IPS DF 4.7 (cell line): ENCODE measurements at regions not wholly inside any gene's neighbourhood (a gene's known extent, or its start where the extent isn't known, plus 50 kb on each side); places are given as distances from the start of the nearest gene placed in this dataset.

ENCODE experiments used
- DNase-seq: peaks from one replicate; pipeline ENCODE4 v3.0.0-alpha.2; 2013; ENCODE audit warnings: low spot score; ENCODE audit errors: extremely low read depth

- DNase-seq, result no peak
Observed at GRCh38 chr2:18426174-18426573, 134.3 kb downstream of the RDH14 start.

GRCh38 chr2:18425210-18425703 is 135.2 kb downstream of the RDH14 start:
- no peak for DNase-seq

- no peak for DNase-seq
Observed at GRCh38 chr2:18423636-18424035, 136.8 kb downstream of the RDH14 start.

- no peak for DNase-seq
Observed at GRCh38 chr2:18422432-18423165, 137.9 kb downstream of the RDH14 start.

GRCh38 chr2:18413676-18414396 is 146.6 kb downstream of the RDH14 start:
- no peak for DNase-seq

DNA sequence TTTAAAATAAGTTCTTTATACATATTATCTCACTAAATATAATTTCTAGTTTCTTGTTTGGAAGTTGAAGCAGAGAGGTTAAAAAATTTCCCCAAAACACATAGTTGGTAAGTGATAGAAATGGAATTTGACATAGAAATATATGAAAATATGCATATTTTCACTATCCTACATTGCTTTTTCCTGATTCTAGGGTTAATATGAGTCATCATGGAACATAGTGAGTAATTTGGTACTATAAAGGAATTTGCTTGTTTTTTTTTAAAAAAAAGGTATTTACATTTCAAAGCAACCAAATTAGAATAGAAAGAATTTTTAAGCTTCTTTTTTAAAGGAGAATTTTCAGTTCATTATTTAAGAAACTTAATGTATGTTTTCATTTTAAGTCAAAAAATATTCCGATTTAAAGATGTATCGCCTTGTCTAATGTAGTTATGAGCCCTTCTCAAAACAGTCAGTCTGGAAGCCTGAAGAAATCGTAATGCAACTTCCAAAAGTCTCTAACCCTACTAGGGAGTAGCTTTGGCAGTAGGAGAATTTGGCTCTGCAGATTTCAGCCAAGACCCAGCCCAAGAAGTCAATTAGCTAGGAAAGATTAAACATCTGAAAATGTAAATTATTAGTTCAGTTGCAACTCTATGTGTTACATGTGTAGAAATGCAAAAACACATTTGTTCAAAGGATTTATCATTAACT is 147.3 kb downstream of the RDH14 start:
- no peak for DNase-seq

GRCh38 chr2:18411626-18412025 is 148.8 kb downstream of the RDH14 start:
- DNase-seq, result no peak

DNA sequence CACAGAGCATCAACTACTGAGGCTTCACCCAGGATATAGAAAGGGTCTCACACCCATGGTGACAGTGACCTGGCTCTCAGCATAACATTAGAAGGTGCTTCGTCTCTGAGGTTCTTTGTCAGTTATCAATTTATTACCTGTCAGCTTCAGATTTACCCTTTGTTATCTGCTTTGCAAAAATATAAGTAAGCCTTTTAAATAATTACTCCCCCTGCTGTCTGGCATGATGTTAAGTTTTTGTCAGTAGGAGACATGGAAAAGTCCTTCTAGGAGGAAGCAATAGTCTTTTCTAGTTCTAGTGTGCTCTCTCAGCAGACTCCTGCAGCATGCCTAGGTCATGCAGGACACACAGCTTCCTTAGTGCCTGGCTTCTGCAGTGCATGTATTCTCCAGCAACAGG is 149.9 kb downstream of the RDH14 start:
- no peak for DNase-seq

- DNase-seq, result no peak
Observed at GRCh38 chr2:18408638-18409037, 151.8 kb downstream of the RDH14 start.

GRCh38 chr2:18406219-18406618 is 154.2 kb downstream of the RDH14 start:
- DNase-seq, result no peak

DNA sequence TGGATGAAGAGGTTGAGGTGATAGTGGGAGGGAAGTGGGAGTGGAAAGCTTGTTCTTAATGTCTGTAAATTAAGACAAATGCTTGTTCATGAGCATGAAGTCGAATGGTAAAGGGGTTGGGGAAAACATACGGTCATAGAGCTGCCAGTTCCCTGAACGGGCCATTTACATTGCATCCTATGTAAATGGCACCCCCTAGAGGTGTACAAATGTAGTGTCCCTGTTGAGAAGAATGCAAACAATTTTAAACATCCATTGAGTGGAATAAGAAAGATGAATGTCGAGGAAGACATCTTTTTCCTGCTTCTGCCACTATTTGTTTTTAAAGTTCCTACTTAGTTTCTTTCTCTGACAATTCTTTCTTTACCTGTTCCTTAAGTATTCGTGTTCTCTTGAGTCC is 155.7 kb downstream of the RDH14 start:
- DNase-seq, result peak; percentile 36

DNA sequence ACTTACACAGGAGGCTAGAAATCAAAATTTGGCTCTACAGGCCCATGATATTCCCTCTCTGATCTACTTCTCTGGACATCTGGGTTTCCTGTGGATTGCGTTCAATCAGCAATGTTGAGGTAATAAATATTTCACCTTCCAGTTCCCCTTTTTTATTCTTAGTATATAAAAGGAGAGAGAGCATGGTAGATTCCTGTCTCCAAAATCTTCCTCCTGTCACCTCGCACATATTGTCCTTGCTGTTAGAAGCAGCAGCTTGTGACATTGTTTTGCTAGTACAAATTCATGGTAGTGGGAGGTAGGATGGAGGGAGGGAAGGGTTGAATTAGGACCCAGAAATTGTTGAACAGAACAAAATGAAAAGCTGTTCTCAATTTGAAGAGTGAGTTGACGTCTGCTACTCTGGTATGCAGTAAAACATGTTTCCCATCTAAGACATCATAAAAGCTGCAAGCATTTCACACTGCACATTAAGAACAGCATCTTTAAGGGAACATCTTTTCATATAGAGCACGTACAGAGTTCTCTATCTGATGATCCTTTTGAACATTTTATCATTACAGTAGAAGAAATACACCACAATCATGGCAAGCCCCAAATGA is 156.4 kb downstream of the RDH14 start:
- DNase-seq, result no peak

- DNase-seq, result no peak
Observed at GRCh38 chr2:18402831-18403230, 157.6 kb downstream of the RDH14 start.

GRCh38 chr2:18401471-18401870 is 159.0 kb downstream of the RDH14 start:
- no peak for DNase-seq

- DNase-seq, result no peak
Observed at GRCh38 chr2:18399601-18400000, 160.9 kb downstream of the RDH14 start.

GRCh38 chr2:18398833-18399232 is 161.6 kb downstream of the RDH14 start:
- no peak for DNase-seq

DNA sequence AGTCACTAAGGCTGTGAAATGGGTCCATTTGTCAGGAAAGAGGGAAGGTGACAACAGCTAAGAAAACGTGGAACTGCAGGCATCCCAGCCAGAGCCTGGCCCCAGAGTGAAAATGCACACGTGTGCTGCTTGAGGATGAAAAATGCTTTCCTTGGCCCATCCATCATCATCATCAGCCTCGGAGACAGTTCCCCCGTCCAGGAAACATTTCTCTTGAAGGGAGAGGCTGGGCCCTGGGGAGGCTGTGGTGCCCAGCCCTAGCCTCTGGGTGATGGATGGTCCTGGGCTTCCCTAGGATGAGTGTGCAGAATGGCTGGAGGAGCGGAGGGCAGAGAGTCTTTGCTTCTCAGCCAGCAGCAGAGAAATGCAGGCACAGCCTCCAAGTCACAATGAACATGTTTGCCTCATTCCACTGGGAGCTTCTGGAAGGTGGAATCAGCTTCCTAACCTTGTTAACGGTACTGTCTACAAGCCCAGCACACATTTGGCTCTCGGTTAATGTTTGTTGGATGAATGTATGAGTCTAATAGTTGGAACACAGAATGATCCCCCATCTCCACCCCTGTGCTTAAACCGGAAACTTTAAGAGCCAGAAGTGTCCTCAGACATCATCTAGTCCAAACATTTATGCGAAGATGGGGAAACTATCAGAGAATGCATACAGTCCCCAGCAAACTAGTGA is 164.0 kb downstream of the RDH14 start:
- no peak for DNase-seq

GRCh38 chr2:18395555-18395954 is 164.9 kb downstream of the RDH14 start:
- no peak for DNase-seq

- peak; percentile 81 for DNase-seq
Observed at GRCh38 chr2:18387441-18388206, 172.8 kb downstream of the RDH14 start.

- no peak for DNase-seq
Observed at GRCh38 chr2:18384242-18384641, 176.2 kb downstream of the RDH14 start.
